Kidney epithelial cell (primary cell): ENCODE measurements at regions not wholly inside any gene's neighbourhood (a gene's known extent, or its start where the extent isn't known, plus 50 kb on each side); places are given as distances from the start of the nearest gene placed in this dataset.

Experiments
- DNase-seq: peaks from one replicate; pipeline ENCODE4 v3.0.0-alpha.2; 2010; ENCODE audit warnings: low read depth
- H3K27me3 ChIP-seq: 2 replicates; pipeline ENCODE4 v1.6.0; 2011; ENCODE audit warnings: low read length; ENCODE audit not compliant: control insufficient read depth, insufficient read depth
- H3K36me3 ChIP-seq: 2 replicates; pipeline ENCODE4 v1.5.1; 2011; ENCODE audit warnings: low read length; ENCODE audit not compliant: control insufficient read depth, insufficient read depth
- H3K4me3 ChIP-seq: 2 replicates; pipeline ENCODE4 v1.5.1; 2011; ENCODE audit warnings: low read depth, mild to moderate bottlenecking, control low read depth, low read length
- TF ChIP-seq, protein P1 (sequence below): IDR thresholded peaks from 2 replicates; pipeline ENCODE4 v1.5.1; 2011; ENCODE audit warnings: mild to moderate bottlenecking, moderate library complexity, low read length, control low read depth, inconsistent platforms; ENCODE audit not compliant: insufficient read depth, poor library complexity, severe bottlenecking

DNA sequence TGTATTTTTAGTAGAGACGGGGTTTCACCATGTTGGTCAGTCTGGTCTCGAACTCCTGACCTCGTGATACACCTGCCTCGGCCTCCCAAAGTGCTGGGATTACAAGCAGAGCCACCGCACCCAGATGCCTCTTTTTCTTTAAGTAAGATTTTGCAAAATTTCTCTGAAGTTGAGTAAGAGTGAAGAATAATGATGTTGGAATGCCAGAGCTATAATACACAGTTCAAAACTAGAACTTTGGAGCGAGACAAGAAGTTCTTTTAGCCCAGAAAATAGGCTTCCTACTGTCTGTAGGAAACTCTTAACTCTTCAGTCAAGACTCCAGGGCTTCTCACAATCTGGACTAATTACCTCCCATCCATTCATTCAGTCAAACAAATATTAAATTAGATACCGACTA, 51.4 kb downstream of the MARCHF4 start:
- TF ChIP-seq, protein P1, sequence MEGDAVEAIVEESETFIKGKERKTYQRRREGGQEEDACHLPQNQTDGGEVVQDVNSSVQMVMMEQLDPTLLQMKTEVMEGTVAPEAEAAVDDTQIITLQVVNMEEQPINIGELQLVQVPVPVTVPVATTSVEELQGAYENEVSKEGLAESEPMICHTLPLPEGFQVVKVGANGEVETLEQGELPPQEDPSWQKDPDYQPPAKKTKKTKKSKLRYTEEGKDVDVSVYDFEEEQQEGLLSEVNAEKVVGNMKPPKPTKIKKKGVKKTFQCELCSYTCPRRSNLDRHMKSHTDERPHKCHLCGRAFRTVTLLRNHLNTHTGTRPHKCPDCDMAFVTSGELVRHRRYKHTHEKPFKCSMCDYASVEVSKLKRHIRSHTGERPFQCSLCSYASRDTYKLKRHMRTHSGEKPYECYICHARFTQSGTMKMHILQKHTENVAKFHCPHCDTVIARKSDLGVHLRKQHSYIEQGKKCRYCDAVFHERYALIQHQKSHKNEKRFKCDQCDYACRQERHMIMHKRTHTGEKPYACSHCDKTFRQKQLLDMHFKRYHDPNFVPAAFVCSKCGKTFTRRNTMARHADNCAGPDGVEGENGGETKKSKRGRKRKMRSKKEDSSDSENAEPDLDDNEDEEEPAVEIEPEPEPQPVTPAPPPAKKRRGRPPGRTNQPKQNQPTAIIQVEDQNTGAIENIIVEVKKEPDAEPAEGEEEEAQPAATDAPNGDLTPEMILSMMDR, result no peak
- DNase-seq, result no peak
- Histone ChIP-seq H3K27me3 (no peaks in the 10 kb centered on the region), H3K4me3 (no peak overlapping the region), H3K36me3 (no peaks in the 10 kb centered on the region)

GRCh38 chr2:216319771-216320170, 52.5 kb downstream of the MARCHF4 start:
- TF ChIP-seq, protein P1, result no peak
- Histone ChIP-seq H3K36me3 (no peaks in the 10 kb centered on the region), H3K4me3 (no peak overlapping the region), H3K27me3 (no peaks in the 10 kb centered on the region)
- DNase-seq, result no peak

DNA sequence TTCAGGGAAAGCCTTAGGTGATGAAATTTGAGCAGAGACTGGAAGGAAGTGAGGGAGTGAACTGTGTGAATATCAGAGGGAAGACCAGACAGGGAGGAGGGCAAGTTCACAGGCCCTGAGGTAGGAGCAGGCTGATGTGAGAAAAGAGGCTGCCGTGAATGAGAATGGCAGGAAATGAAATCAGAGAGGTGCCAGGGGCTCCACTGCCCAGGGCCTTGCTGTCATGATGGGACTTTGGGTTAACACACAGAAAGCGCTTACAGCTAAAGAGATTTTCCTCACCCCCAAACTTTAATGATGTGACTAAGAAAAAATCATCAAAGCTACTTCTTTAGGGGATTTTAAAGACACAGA, 53.8 kb downstream of the MARCHF4 start:
- Histone ChIP-seq H3K4me3 (no peak overlapping the region), H3K27me3 (no peaks in the 10 kb centered on the region), H3K36me3 (no peaks in the 10 kb centered on the region)
- TF ChIP-seq, protein P1, result no peak
- no peak for DNase-seq

DNA sequence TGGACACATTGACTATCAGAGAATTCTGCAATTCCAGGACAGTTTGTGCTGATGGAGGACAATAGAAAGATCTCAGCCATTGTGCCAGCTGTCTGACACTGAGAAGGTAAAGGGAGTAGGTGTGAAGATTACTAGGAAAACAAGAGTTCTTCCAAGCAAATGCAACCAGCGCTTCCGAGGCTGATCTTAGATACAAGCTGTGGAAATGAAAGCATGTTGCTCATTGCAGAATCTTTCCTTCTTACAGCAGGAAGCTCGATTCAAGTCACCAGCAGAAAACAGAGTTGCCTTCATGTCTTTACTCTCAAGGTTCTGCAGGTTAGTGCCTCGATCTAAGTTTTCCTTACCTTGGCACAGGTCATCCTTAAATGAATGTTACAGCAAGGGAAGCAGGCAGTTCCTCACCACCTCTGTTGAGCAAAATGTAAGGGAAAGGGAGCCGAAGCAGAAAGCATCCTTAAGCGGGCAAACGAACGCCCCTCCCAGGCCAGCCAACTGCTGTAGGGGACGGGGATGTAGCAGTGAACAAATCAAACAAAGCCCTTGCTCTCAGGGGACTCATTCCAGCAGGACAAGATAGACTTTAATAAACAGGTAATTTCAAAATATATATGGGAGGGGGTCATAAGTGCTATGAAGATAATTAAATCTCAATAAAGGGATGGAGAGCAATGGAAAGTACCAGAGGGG, 54.3 kb downstream of the MARCHF4 start:
- TF ChIP-seq, protein P1, result no peak
- Histone ChIP-seq H3K36me3 (no peaks in the 10 kb centered on the region), H3K4me3 (no peak overlapping the region), H3K27me3 (no peaks in the 10 kb centered on the region)
- DNase-seq, result no peak

GRCh38 chr2:216316743-216317142, 55.5 kb downstream of the MARCHF4 start:
- H3K36me3 ChIP-seq, result no peaks in the 10 kb centered on the region
- H3K27me3 ChIP-seq, result no peaks in the 10 kb centered on the region
- TF ChIP-seq, protein P1, result no peak
- no peak overlapping the region for H3K4me3 ChIP-seq
- peak; percentile 74 for DNase-seq
